ENCODE measurements at regions not wholly inside any gene's neighbourhood (a gene's known extent, or its start where the extent isn't known, plus 50 kb on each side); places are given as distances from the start of the nearest gene placed in this dataset.

DNA sequence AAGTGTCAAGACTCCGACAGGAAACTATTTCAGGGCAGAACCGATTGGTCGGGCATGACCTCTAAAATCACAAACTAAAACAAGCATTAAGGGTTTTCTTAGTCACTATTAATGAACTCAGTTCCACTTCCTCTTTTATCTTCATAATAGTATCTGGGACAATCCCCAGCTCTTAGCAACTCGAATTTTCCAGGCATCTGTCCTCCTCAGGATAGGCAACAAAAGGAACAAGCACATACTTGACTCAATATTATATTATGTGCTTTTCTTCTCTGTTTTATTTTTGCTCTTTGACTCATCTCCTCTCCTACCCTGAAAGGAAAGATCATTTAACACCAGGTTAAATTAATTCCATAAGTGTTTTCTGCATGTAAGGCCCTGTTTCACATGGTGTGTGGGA is 638.3 kb upstream of the TBX3 start:
- TF ChIP-seq, protein P1, sequence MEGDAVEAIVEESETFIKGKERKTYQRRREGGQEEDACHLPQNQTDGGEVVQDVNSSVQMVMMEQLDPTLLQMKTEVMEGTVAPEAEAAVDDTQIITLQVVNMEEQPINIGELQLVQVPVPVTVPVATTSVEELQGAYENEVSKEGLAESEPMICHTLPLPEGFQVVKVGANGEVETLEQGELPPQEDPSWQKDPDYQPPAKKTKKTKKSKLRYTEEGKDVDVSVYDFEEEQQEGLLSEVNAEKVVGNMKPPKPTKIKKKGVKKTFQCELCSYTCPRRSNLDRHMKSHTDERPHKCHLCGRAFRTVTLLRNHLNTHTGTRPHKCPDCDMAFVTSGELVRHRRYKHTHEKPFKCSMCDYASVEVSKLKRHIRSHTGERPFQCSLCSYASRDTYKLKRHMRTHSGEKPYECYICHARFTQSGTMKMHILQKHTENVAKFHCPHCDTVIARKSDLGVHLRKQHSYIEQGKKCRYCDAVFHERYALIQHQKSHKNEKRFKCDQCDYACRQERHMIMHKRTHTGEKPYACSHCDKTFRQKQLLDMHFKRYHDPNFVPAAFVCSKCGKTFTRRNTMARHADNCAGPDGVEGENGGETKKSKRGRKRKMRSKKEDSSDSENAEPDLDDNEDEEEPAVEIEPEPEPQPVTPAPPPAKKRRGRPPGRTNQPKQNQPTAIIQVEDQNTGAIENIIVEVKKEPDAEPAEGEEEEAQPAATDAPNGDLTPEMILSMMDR (conservative IDR thresholded peaks at IDR 0.05): no peak
- no peak for TF ChIP-seq ZFX (IDR thresholded peaks at IDR 0.05)

Data from C4-2B (cell line).